WTC11 (cell line): ENCODE measurements at regions not wholly inside any gene's neighbourhood (a gene's known extent, or its start where the extent isn't known, plus 50 kb on each side); places are given as distances from the start of the nearest gene placed in this dataset.

Source experiments
- ATAC-seq: fragments of 200-7000 bp; cut with Tn5 transposase; 2 replicates; pipeline ENCODE4 v1.10.0; 2021; ENCODE audit warnings: mild to moderate bottlenecking, moderate library complexity
- CTCF ChIA-PET: fragments of 300-600 bp; sonication (Branson Sonifier 250); formaldehyde crosslinking; loops from one replicate; lab custom pipeline; 2021; ENCODE audit warnings: antibody characterized with exemption; lab: Charles Lee
- POLR2A ChIA-PET: fragments of 350-600 bp; sonication (Branson Sonifier 250); formaldehyde crosslinking; loops from one replicate; lab custom pipeline; 2021; ENCODE audit warnings: antibody characterized with exemption; lab: Charles Lee
- DNase-seq: peaks from one replicate; pipeline ENCODE4 v3.0.0; 2021; ENCODE audit warnings: low spot score
- H3K27ac Mint-ChIP-seq: 2 replicates; pipeline ENCODE4 v1.8.0; 2021; ENCODE audit warnings: mixed read lengths
- H3K27me3 Mint-ChIP-seq: 2 replicates; pipeline ENCODE4 v1.8.0; 2021; ENCODE audit warnings: low read depth, mild to moderate bottlenecking, moderate library complexity, mixed read lengths
- H3K36me3 Mint-ChIP-seq: 2 replicates; pipeline ENCODE4 v1.8.0; 2021; ENCODE audit warnings: mixed read lengths
- H3K4me1 Mint-ChIP-seq: 2 replicates; pipeline ENCODE4 v1.8.0; 2022; ENCODE audit warnings: mixed read lengths
- H3K4me3 Mint-ChIP-seq: 2 replicates; pipeline ENCODE4 v1.8.0; 2021; ENCODE audit warnings: mild to moderate bottlenecking, moderate library complexity, mixed read lengths
- H3K9me3 Mint-ChIP-seq: 2 replicates; pipeline ENCODE4 v1.8.0; 2021; ENCODE audit warnings: mixed read lengths
- FOXJ3 ChIP-seq: sonication (generic); formaldehyde crosslinking; IDR thresholded peaks from 2 replicates; pipeline ENCODE4 v1.9.0; 2021; ENCODE audit warnings: missing genetic modification reagents, mild to moderate bottlenecking, borderline replicate concordance
- FOXK1 ChIP-seq: sonication (generic); formaldehyde crosslinking; IDR thresholded peaks from 2 replicates; pipeline ENCODE4 v1.8.0; 2022; ENCODE audit warnings: mild to moderate bottlenecking, moderate library complexity, missing genetic modification reagents
- GRHL2 ChIP-seq: fragments of 250-450 bp; sonication (Bioruptor Pico); IDR thresholded peaks from 2 replicates; pipeline ENCODE4 v1.8.0; 2022; ENCODE audit warnings: mild to moderate bottlenecking, moderate library complexity; ENCODE audit not compliant: insufficient replicate concordance, severe bottlenecking
- MYBL2 ChIP-seq: sonication (generic); formaldehyde crosslinking; IDR thresholded peaks from 2 replicates; pipeline ENCODE4 v1.8.1; 2023; ENCODE audit warnings: mild to moderate bottlenecking, moderate library complexity, missing genetic modification reagents
- NFATC4 ChIP-seq: fragments of 250-450 bp; sonication (Bioruptor Pico); IDR thresholded peaks from 2 replicates; pipeline ENCODE4 v1.9.0; 2021; ENCODE audit warnings: mild to moderate bottlenecking
- NFE2L1 ChIP-seq: sonication (generic); formaldehyde crosslinking; IDR thresholded peaks from 2 replicates; pipeline ENCODE4 v1.8.1; 2023; ENCODE audit warnings: missing genetic modification reagents
- SMAD4 ChIP-seq: sonication (generic); formaldehyde crosslinking; IDR thresholded peaks from 2 replicates; pipeline ENCODE4 v1.8.0; 2022; ENCODE audit warnings: mild to moderate bottlenecking, missing genetic modification reagents
- TCF7 ChIP-seq: sonication (generic); formaldehyde crosslinking; IDR thresholded peaks from 2 replicates; pipeline ENCODE4 v1.8.0; 2022; ENCODE audit warnings: mild to moderate bottlenecking, low read depth, missing genetic modification reagents, moderate library complexity
- TP53 ChIP-seq: sonication (generic); formaldehyde crosslinking; IDR thresholded peaks from 2 replicates; pipeline ENCODE4 v1.8.1; 2023; ENCODE audit warnings: mild to moderate bottlenecking, missing genetic modification reagents
- ZNF416 ChIP-seq: fragments of 250-450 bp; sonication (Bioruptor Pico); IDR thresholded peaks from 2 replicates; pipeline ENCODE4 v1.9.0; 2021; ENCODE audit warnings: mild to moderate bottlenecking, inconsistent platforms
- TF ChIP-seq, protein P1 (sequence below): sonication (generic); formaldehyde crosslinking; IDR thresholded peaks from 2 replicates; pipeline ENCODE4 v1.8.1; 2023; ENCODE audit warnings: mild to moderate bottlenecking, missing genetic modification reagents, moderate library complexity
- TF ChIP-seq, protein P2 (sequence below): sonication (generic); formaldehyde crosslinking; IDR thresholded peaks from 2 replicates; pipeline ENCODE4 v1.8.1; 2022; ENCODE audit warnings: mild to moderate bottlenecking, missing genetic modification reagents, moderate library complexity, borderline replicate concordance
- TF ChIP-seq, protein P3 (sequence below): sonication (generic); formaldehyde crosslinking; IDR thresholded peaks from 2 replicates; pipeline ENCODE4 v1.8.1; 2022; ENCODE audit warnings: missing genetic modification reagents, borderline replicate concordance
- TF ChIP-seq, protein P4 (sequence below): sonication (generic); formaldehyde crosslinking; IDR thresholded peaks from 2 replicates; pipeline ENCODE4 v1.8.0; 2022; ENCODE audit warnings: missing genetic modification reagents
- TF ChIP-seq, protein P5 (sequence below): fragments of 250-450 bp; sonication (Bioruptor Pico); IDR thresholded peaks from 2 replicates; pipeline ENCODE4 v2.1.2; 2022; ENCODE audit warnings: mild to moderate bottlenecking, moderate library complexity
- TF ChIP-seq, protein P6 (sequence below): sonication (generic); formaldehyde crosslinking; IDR thresholded peaks from 2 replicates; pipeline ENCODE4 v1.8.1; 2022; ENCODE audit warnings: low read depth, missing genetic modification reagents, borderline replicate concordance

DNA sequence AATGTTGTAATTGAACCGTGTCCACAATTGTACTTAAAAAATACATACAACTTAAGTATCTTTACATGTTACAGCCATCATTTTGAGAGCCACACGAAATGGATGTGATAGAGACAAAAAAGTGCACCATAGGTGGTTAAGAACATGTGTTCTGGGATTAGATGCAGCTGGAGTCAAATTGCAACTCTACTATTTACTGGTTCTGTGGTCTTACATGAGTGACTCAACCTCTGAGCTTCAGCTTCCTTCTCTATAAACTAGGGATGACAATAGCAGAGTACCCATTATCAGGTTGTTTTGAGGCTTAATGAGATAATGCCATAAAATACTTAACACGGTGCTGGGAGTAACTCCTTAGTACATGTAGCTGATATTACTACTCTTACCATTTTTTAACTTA is 130.4 kb downstream of the IDS start:
- no peak overlapping the region for H3K27ac Mint-ChIP-seq
- ATAC-seq (no peak), DNase-seq (no peak)
- TF ChIP-seq TP53 (no peak), GRHL2 (no peak), NFE2L1 (no peak)
- CTCF ChIA-PET, result no interaction called here
- no peaks in the 10 kb centered on the region for H3K9me3 Mint-ChIP-seq
- POLR2A ChIA-PET, result no interaction called here
- peaks cover 4% of the 10 kb centered on the region; the same call in 1 of the 2 replicates for H3K4me1 Mint-ChIP-seq
- no peak overlapping the region for H3K4me3 Mint-ChIP-seq
- H3K27me3 Mint-ChIP-seq, result no peaks in the 10 kb centered on the region; the same call in 1 of the 2 replicates
- H3K36me3 Mint-ChIP-seq, result no peaks in the 10 kb centered on the region

DNA sequence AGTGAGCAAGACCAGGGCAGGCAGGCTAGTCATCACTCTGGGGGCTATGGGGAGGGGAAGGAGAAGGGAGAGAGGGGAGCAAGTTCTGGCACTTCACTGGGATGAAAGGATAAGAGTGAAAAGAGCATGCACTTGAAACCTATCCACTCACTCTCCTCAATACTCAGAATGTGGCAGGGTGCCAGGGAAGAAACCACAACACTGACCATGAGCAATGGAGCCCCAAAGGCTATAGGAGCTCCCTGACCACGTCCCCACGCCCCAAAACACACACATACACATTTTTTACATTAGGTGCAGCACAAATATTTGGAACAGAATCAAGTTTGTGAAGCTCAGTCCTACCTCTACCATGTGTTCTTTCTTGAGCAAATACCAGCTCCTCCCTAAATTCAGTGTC is 132.2 kb downstream of the IDS start:
- Mint-ChIP-seq H3K4me3 (no peak overlapping the region), H3K27ac (no peak overlapping the region), H3K4me1 (peaks cover 4% of the 10 kb centered on the region; the same call in 1 of the 2 replicates), H3K9me3 (no peaks in the 10 kb centered on the region), H3K27me3 (no peaks in the 10 kb centered on the region), H3K36me3 (no peaks in the 10 kb centered on the region)
- ATAC-seq (no peak), DNase-seq (no peak)
- ChIA-PET CTCF (no interaction called here), POLR2A (no interaction called here)
- TF ChIP-seq FOXK1, result no peak
- TF ChIP-seq NFATC4 (CRISPR knock-in tag), result no peak
- TF ChIP-seq ZNF416 (CRISPR knock-in tag), result no peak
- TF ChIP-seq, protein P1, sequence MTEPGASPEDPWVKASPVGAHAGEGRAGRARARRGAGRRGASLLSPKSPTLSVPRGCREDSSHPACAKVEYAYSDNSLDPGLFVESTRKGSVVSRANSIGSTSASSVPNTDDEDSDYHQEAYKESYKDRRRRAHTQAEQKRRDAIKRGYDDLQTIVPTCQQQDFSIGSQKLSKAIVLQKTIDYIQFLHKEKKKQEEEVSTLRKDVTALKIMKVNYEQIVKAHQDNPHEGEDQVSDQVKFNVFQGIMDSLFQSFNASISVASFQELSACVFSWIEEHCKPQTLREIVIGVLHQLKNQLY (CRISPR knock-in tag), result no peak
- TF ChIP-seq, protein P2, sequence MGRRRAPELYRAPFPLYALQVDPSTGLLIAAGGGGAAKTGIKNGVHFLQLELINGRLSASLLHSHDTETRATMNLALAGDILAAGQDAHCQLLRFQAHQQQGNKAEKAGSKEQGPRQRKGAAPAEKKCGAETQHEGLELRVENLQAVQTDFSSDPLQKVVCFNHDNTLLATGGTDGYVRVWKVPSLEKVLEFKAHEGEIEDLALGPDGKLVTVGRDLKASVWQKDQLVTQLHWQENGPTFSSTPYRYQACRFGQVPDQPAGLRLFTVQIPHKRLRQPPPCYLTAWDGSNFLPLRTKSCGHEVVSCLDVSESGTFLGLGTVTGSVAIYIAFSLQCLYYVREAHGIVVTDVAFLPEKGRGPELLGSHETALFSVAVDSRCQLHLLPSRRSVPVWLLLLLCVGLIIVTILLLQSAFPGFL, result no peak
- TF ChIP-seq, protein P3, sequence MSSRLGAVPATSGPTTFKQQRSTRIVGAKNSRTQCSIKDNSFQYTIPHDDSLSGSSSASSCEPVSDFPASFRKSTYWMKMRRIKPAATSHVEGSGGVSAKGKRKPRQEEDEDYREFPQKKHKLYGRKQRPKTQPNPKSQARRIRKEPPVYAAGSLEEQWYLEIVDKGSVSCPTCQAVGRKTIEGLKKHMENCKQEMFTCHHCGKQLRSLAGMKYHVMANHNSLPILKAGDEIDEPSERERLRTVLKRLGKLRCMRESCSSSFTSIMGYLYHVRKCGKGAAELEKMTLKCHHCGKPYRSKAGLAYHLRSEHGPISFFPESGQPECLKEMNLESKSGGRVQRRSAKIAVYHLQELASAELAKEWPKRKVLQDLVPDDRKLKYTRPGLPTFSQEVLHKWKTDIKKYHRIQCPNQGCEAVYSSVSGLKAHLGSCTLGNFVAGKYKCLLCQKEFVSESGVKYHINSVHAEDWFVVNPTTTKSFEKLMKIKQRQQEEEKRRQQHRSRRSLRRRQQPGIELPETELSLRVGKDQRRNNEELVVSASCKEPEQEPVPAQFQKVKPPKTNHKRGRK, result no peak
- no peak for TF ChIP-seq FOXJ3 (CRISPR knock-in tag)

DNA sequence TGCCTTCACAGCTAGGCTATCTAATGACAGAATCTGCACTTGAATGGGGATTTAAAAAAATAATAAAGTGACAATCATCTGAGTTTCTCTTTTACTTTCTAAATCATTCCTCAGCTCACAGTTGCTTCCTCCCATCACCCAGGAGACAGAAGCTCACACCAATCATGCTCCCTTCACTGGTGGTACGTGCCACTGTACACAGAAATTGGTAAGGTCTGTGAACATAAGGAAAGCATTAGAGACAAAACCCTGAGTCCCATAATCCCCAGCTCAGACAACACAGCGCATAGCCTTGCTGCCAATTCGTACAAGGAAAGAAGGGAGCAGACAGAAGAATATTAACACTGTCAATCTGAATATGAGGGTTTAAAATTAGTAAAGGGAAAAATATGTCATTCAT is 133.1 kb downstream of the IDS start:
- no peak for ATAC-seq
- no peaks in the 10 kb centered on the region for H3K27me3 Mint-ChIP-seq
- DNase-seq, result no peak
- H3K4me1 Mint-ChIP-seq, result peaks cover 4% of the 10 kb centered on the region; the same call in 1 of the 2 replicates
- no peak overlapping the region for H3K4me3 Mint-ChIP-seq
- no peaks in the 10 kb centered on the region for H3K9me3 Mint-ChIP-seq
- no peak overlapping the region for H3K27ac Mint-ChIP-seq
- TF ChIP-seq, protein P4, sequence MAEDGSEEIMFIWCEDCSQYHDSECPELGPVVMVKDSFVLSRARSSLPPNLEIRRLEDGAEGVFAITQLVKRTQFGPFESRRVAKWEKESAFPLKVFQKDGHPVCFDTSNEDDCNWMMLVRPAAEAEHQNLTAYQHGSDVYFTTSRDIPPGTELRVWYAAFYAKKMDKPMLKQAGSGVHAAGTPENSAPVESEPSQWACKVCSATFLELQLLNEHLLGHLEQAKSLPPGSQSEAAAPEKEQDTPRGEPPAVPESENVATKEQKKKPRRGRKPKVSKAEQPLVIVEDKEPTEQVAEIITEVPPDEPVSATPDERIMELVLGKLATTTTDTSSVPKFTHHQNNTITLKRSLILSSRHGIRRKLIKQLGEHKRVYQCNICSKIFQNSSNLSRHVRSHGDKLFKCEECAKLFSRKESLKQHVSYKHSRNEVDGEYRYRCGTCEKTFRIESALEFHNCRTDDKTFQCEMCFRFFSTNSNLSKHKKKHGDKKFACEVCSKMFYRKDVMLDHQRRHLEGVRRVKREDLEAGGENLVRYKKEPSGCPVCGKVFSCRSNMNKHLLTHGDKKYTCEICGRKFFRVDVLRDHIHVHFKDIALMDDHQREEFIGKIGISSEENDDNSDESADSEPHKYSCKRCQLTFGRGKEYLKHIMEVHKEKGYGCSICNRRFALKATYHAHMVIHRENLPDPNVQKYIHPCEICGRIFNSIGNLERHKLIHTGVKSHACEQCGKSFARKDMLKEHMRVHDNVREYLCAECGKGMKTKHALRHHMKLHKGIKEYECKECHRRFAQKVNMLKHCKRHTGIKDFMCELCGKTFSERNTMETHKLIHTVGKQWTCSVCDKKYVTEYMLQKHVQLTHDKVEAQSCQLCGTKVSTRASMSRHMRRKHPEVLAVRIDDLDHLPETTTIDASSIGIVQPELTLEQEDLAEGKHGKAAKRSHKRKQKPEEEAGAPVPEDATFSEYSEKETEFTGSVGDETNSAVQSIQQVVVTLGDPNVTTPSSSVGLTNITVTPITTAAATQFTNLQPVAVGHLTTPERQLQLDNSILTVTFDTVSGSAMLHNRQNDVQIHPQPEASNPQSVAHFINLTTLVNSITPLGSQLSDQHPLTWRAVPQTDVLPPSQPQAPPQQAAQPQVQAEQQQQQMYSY (CRISPR knock-in tag), result no peak
- TF ChIP-seq SMAD4 (CRISPR knock-in tag) (no peak), TCF7 (CRISPR knock-in tag) (no peak), MYBL2 (CRISPR knock-in tag) (no peak)
- TF ChIP-seq, protein P5, sequence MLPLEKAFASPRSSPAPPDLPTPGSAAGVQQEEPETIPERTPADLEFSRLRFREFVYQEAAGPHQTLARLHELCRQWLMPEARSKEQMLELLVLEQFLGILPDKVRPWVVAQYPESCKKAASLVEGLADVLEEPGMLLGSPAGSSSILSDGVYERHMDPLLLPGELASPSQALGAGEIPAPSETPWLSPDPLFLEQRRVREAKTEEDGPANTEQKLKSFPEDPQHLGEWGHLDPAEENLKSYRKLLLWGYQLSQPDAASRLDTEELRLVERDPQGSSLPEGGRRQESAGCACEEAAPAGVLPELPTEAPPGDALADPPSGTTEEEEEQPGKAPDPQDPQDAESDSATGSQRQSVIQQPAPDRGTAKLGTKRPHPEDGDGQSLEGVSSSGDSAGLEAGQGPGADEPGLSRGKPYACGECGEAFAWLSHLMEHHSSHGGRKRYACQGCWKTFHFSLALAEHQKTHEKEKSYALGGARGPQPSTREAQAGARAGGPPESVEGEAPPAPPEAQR (CRISPR knock-in tag), result no peak
- TF ChIP-seq, protein P6, sequence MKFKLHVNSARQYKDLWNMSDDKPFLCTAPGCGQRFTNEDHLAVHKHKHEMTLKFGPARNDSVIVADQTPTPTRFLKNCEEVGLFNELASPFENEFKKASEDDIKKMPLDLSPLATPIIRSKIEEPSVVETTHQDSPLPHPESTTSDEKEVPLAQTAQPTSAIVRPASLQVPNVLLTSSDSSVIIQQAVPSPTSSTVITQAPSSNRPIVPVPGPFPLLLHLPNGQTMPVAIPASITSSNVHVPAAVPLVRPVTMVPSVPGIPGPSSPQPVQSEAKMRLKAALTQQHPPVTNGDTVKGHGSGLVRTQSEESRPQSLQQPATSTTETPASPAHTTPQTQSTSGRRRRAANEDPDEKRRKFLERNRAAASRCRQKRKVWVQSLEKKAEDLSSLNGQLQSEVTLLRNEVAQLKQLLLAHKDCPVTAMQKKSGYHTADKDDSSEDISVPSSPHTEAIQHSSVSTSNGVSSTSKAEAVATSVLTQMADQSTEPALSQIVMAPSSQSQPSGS (CRISPR knock-in tag), result no peak
- TF ChIP-seq, all 79 proteins: peak for 0
- ChIA-PET CTCF (no interaction called here), POLR2A (no interaction called here)
- no peaks in the 10 kb centered on the region for H3K36me3 Mint-ChIP-seq
